ENCODE measurements at regions not wholly inside any gene's neighbourhood (a gene's known extent, or its start where the extent isn't known, plus 50 kb on each side); places are given as distances from the start of the nearest gene placed in this dataset.

GRCh38 chr6:144353871-144354314 lies 68.8 kb downstream of the UTRN start:
- TF ChIP-seq CTCF (conservative IDR thresholded peaks at IDR 0.05; ENCODE audit: low read depth, low read length) (no peak), EZH2 (IDR thresholded peaks at IDR 0.05; ENCODE audit: low read length, unreplicated experiment) (no peak)

Data from PC-3 (cell line).